HCT116 (cell line): ENCODE measurements at regions not wholly inside any gene's neighbourhood (a gene's known extent, or its start where the extent isn't known, plus 50 kb on each side); places are given as distances from the start of the nearest gene placed in this dataset.

Source experiments
- ATAC-seq: fragments of 200-7000 bp; cut with Tn5 transposase; 2 replicates; pipeline ENCODE4 v1.9.1; 2020; ENCODE audit warnings: mild to moderate bottlenecking, moderate library complexity
- BruUV-seq: library from RNA; stranded (reverse); fragments of 400-500 nt; replicated peaks from 2 replicates; lab custom pipeline; 2021; lab: Mats Ljungman, UMichigan
- CTCF ChIA-PET: fragments of 300-600 bp; sonication (Branson Sonifier 250); formaldehyde crosslinking; loops from one replicate; lab custom pipeline; 2021; ENCODE audit warnings: antibody characterized with exemption; lab: Charles Lee
- POLR2A ChIA-PET: fragments of 300-600, 350-600 bp; sonication (Branson Sonifier 250); formaldehyde crosslinking; loops from one replicate; lab custom pipeline; 2021; ENCODE audit warnings: antibody characterized with exemption; lab: Charles Lee
- RAD21 ChIA-PET, 2 experiments: fragments of 300-600 bp; sonication (Branson Sonifier 250); formaldehyde crosslinking; loops; one replicate each; lab custom pipeline; 2023; ENCODE audit warnings: low total read pairs in 2 of 2; ENCODE audit not compliant: uncharacterized antibody in 2 of 2, unreplicated experiment in 2 of 2, low non-redundant PET in 1 of 2; lab: Charles Lee
- DNase-seq: peaks from one replicate; pipeline ENCODE4 v3.0.0-alpha.2; 2010; ENCODE audit warnings: low read depth, low spot score
- H2AFZ ChIP-seq: fragments of 200-600 bp; shearing (Covaris generic), sonication (generic); 2 replicates; pipeline ENCODE4 v1.6.1; 2017; ENCODE audit warnings: low read depth, mixed run types, mixed read lengths, antibody characterized with exemption, low read length; ENCODE audit not compliant: poor library complexity, severe bottlenecking
- H3K27ac ChIP-seq: 2 replicates; pipeline ENCODE4 v1.5.1; 2012; ENCODE audit warnings: low read depth, low read length
- H3K27me3 ChIP-seq: fragments of 200-600 bp; sonication (generic); 2 replicates; pipeline ENCODE4 v1.6.1; 2016; ENCODE audit warnings: mixed run types, low read length, mixed read lengths; ENCODE audit not compliant: insufficient read depth
- H3K36me3 ChIP-seq, 2 experiments: fragments of 200-500 bp in 1 of 2; fragments of 200-600 bp in 1 of 2; sonication (Bioruptor generic) in 1 of 2; sonication (generic) in 1 of 2; 2 replicates each; pipeline versions ENCODE4 v1.5.1 to v1.6.1; 2014 to 2016; ENCODE audit warnings: low read length in 2 of 2, inconsistent platforms in 1 of 2, mixed read lengths in 1 of 2, mixed run types in 1 of 2; ENCODE audit not compliant: insufficient read depth in 2 of 2, control insufficient read depth in 1 of 2
- H3K4me1 ChIP-seq, 2 experiments: fragments of 200-600 bp in 1 of 2; sonication (generic) in 1 of 2; 2 replicates each; pipeline versions ENCODE4 v1.5.1 to v1.6.1; 2012 to 2017; ENCODE audit warnings: low read length in 2 of 2, inconsistent platforms in 1 of 2, mild to moderate bottlenecking in 1 of 2, mixed read lengths in 1 of 2, mixed run types in 1 of 2, moderate library complexity in 1 of 2; ENCODE audit not compliant: insufficient read depth in 2 of 2, control insufficient read depth in 1 of 2
- H3K4me2 ChIP-seq: fragments of 200-600 bp; sonication (generic); 2 replicates; pipeline ENCODE4 v1.6.1; 2017; ENCODE audit warnings: mixed run types, low read length, mixed read lengths
- H3K4me3 ChIP-seq, 2 experiments: fragments of 200-600 bp in 1 of 2; sonication (generic) in 1 of 2; replicated peaks in 1 of 2; 2 replicates each; pipeline ENCODE4 v1.5.1; 2011 to 2016; ENCODE audit warnings: low read length in 2 of 2, control low read depth in 1 of 2, low read depth in 1 of 2, mild to moderate bottlenecking in 1 of 2, mixed read lengths in 1 of 2, mixed run types in 1 of 2
- H3K79me2 ChIP-seq: fragments of 200-600 bp; sonication (generic); 2 replicates; pipeline ENCODE4 v1.6.1; 2017; ENCODE audit warnings: mild to moderate bottlenecking, mixed run types, low read length, moderate library complexity, mixed read lengths; ENCODE audit not compliant: insufficient read depth
- H3K9ac ChIP-seq: fragments of 200-600 bp; sonication (generic); 2 replicates; pipeline ENCODE4 v1.6.1; 2016; ENCODE audit warnings: low read length, mixed read lengths
- H3K9me2 ChIP-seq: fragments of 200-600 bp; sonication (generic), shearing (Covaris generic); 2 replicates; pipeline ENCODE4 v1.6.1; 2017; ENCODE audit warnings: mixed run types, mild to moderate bottlenecking, moderate library complexity; ENCODE audit not compliant: insufficient read depth
- H3K9me3 ChIP-seq, 2 experiments: fragments of 200-500 bp in 1 of 2; fragments of 200-600 bp in 1 of 2; sonication (Bioruptor generic) in 1 of 2; sonication (generic) in 1 of 2; 2 replicates each; pipeline ENCODE4 v1.6.1; 2014 to 2017; ENCODE audit warnings: low read length in 2 of 2, mixed read lengths in 2 of 2, inconsistent platforms in 1 of 2, low read depth in 1 of 2, mild to moderate bottlenecking in 1 of 2, mixed run types in 1 of 2, moderate library complexity in 1 of 2; ENCODE audit not compliant: control insufficient read depth in 1 of 2, insufficient read depth in 1 of 2
- H4K20me1 ChIP-seq: fragments of 200-600 bp; sonication (generic), shearing (Covaris generic); 2 replicates; pipeline ENCODE4 v1.6.1; 2017; ENCODE audit warnings: mixed run types, mild to moderate bottlenecking, moderate library complexity; ENCODE audit not compliant: insufficient read depth
- ATF3 ChIP-seq: IDR thresholded peaks from 2 replicates; pipeline ENCODE4 v1.6.1; 2012
- CTCF ChIP-seq, 3 experiments: fragments of 200-600 bp in 1 of 3; sonication (generic) in 1 of 3; IDR thresholded peaks in 2 of 3; conservative IDR thresholded peaks in 1 of 3; 2 replicates each; pipeline ENCODE4 v1.5.1; 2012 to 2017; ENCODE audit warnings: low read depth in 2 of 3, low read length in 2 of 3, antibody characterized with exemption in 1 of 3, borderline replicate concordance in 1 of 3, control low read depth in 1 of 3, mild to moderate bottlenecking in 1 of 3, mixed read lengths in 1 of 3, mixed run types in 1 of 3, moderate library complexity in 1 of 3; ENCODE audit not compliant: insufficient read depth in 1 of 3
- EGR1 ChIP-seq: IDR thresholded peaks from 2 replicates; pipeline ENCODE4 v1.6.1; 2012; ENCODE audit warnings: low read depth
- FOSL1 ChIP-seq: IDR thresholded peaks from 2 replicates; pipeline ENCODE4 v1.6.1; 2012; ENCODE audit warnings: low read depth
- POLR2AphosphoS5 ChIP-seq: IDR thresholded peaks from 2 replicates; pipeline ENCODE4 v1.6.1; 2011; ENCODE audit warnings: mild to moderate bottlenecking, low read depth, low read length, moderate library complexity
- REST ChIP-seq: IDR thresholded peaks from 2 replicates; pipeline ENCODE4 v1.6.1; 2012; ENCODE audit warnings: low read depth
- SP1 ChIP-seq: IDR thresholded peaks from 2 replicates; pipeline ENCODE4 v1.6.1; 2012; ENCODE audit warnings: low read depth
- ZNF274 ChIP-seq: fragments of 200-500 bp; sonication (Bioruptor generic); IDR thresholded peaks from 2 replicates; pipeline ENCODE4 v1.6.1; 2014; ENCODE audit warnings: mild to moderate bottlenecking, low read depth, low read length, inconsistent platforms
- intact Hi-C: fragments of 100-400 bp; cut with micrococcal nuclease; formaldehyde crosslinking; loops from 2 replicates; pipeline ENCODE4 v1.10.0; 2022

GRCh38 chr9:19994296-19994695 lies 205.5 kb upstream of the SLC24A2 start:
- Histone ChIP-seq H3K9me2 (no peaks in the 10 kb centered on the region), H3K27ac (no peak overlapping the region), H3K79me2 (no peaks in the 10 kb centered on the region), H3K9me3 (no peaks in the 10 kb centered on the region), H2AFZ (no peak overlapping the region), H3K9ac (no peak overlapping the region), H3K27me3 (peaks cover 6% of the 10 kb centered on the region; the same call in 1 of the 2 replicates), H3K36me3 (no peaks in the 10 kb centered on the region), H3K4me3 (no peak overlapping the region)
- ChIA-PET RAD21 (no interaction called here), POLR2A (no interaction called here)
- no TSS peak for BruUV-seq
- DNase-seq (no peak), ATAC-seq (no peak)
- intact Hi-C loops: no loop called here
- TF ChIP-seq EGR1 (no peak), FOSL1 (no peak), POLR2AphosphoS5 (no peak), SP1 (no peak), REST (no peak), ATF3 (no peak), ZNF274 (no peak), CTCF (IDR thresholded peaks at IDR 0.05 in 2 of 3, conservative IDR thresholded peaks at IDR 0.05 in 1 of 3; ENCODE audit: borderline replicate concordance in 1 of 3, insufficient read depth in 1 of 3, low read depth in 2 of 3, low read length in 2 of 3) (no peak)
- TF ChIP-seq, all 23 proteins: peak for 0
- CTCF ChIA-PET: no interaction called here
- Histone ChIP-seq H4K20me1 (no peaks in the 10 kb centered on the region), H3K4me1 (peaks cover 0 to 14% of the 10 kb centered on the region in 2 experiments; a peak in 2 of 4 replicates), H3K4me2 (no peak overlapping the region)
